Tibial nerve (tissue), 4 donors: ENCODE measurements at regions not wholly inside any gene's neighbourhood (a gene's known extent, or its start where the extent isn't known, plus 50 kb on each side); places are given as distances from the start of the nearest gene placed in this dataset.

Experiments
- DNase-seq, 2 donors: peaks; one replicate each; pipeline ENCODE4 v3.0.0-alpha.2; 2019; ENCODE audit warnings: low spot score in 2 of 2
- H3K27ac ChIP-seq, 4 donors: fragments of 200-600 bp; sonication (generic) in 3 of 4; one replicate each; pipeline ENCODE4 v1.5.1; 2017 to 2019; ENCODE audit warnings: mild to moderate bottlenecking in 1 of 4
- H3K27me3 ChIP-seq, 2 donors: fragments of 200-600 bp; sonication (generic) in 1 of 2; one replicate each; pipeline versions ENCODE4 v1.5.1 to v1.6.0; 2017 to 2019
- H3K36me3 ChIP-seq, 3 donors: fragments of 200-600 bp; sonication (generic); one replicate each; pipeline ENCODE4 v1.5.1; 2018 to 2019
- H3K4me1 ChIP-seq, 4 donors: fragments of 200-600 bp; sonication (generic) in 3 of 4; one replicate each; pipeline ENCODE4 v1.5.1; 2017 to 2019
- H3K4me3 ChIP-seq, 4 donors: fragments of 200-600 bp; sonication (generic) in 3 of 4; one replicate each; pipeline ENCODE4 v1.5.1; 2017 to 2019; ENCODE audit warnings: mild to moderate bottlenecking in 1 of 4, moderate library complexity in 1 of 4
- H3K9me3 ChIP-seq, 4 donors: fragments of 200-600 bp; sonication (generic) in 3 of 4; one replicate each; pipeline ENCODE4 v1.5.1; 2017 to 2019
- CTCF ChIP-seq, 5 experiments: fragments of 200-600 bp in 3 of 5; fragments of 450-650 bp in 2 of 5; sonication (generic) in 3 of 5; IDR thresholded peaks; one replicate each; pipeline ENCODE4 v1.5.1; 2016 to 2019; ENCODE audit warnings: antibody characterized with exemption in 5 of 5, mild to moderate bottlenecking in 3 of 5, moderate library complexity in 2 of 5
- EP300 ChIP-seq, 2 donors: sonication (generic); formaldehyde crosslinking; IDR thresholded peaks; one replicate each; pipeline ENCODE4 v1.6.1; 2017; ENCODE audit warnings: antibody characterized with exemption in 2 of 2, mild to moderate bottlenecking in 1 of 2
- POLR2A ChIP-seq, 2 donors: fragments of 450-650 bp; IDR thresholded peaks; one replicate each; pipeline ENCODE4 v1.6.1; 2017; ENCODE audit warnings: antibody characterized with exemption in 2 of 2, mild to moderate bottlenecking in 2 of 2, moderate library complexity in 2 of 2
- WGBS, 2 donors: methylation state at CpG; one replicate each; pipeline ENCODE4 v1.1.5; 2018; 5-methylcytosine and 5-hydroxymethylcytosine counted together

GRCh38 chr1:198075296-198075695 lies 81.5 kb upstream of the NEK7 start:
- H3K4me3 ChIP-seq, result no peak overlapping the region
- H3K27ac ChIP-seq, result no peak overlapping the region
- 58 to 76% methylated on average over 4 of the region's 4 CpGs for WGBS, 2 donors
- no peak for DNase-seq
- no peaks in the 10 kb centered on the region for H3K27me3 ChIP-seq
- TF ChIP-seq POLR2A (IDR thresholded peaks at IDR 0.05) (no peak), CTCF (IDR thresholded peaks at IDR 0.05) (no peak), EP300 (IDR thresholded peaks at IDR 0.05) (no peak)
- H3K9me3 ChIP-seq, result no peaks in the 10 kb centered on the region
- no peaks in the 10 kb centered on the region for H3K4me1 ChIP-seq
- no peaks in the 10 kb centered on the region for H3K36me3 ChIP-seq

GRCh38 chr1:198079432-198079951 lies 77.3 kb upstream of the NEK7 start:
- no peaks in the 10 kb centered on the region for H3K27me3 ChIP-seq
- H3K4me3 ChIP-seq, result no peak overlapping the region
- H3K9me3 ChIP-seq, result no peaks in the 10 kb centered on the region
- H3K36me3 ChIP-seq, result no peaks in the 10 kb centered on the region
- no peaks in the 10 kb centered on the region for H3K4me1 ChIP-seq
- 64 to 85% methylated on average over 1 of the region's 1 CpG for WGBS, 2 donors
- TF ChIP-seq POLR2A (IDR thresholded peaks at IDR 0.05) (no peak), CTCF (IDR thresholded peaks at IDR 0.05) (no peak), EP300 (IDR thresholded peaks at IDR 0.05) (no peak)
- no peak overlapping the region for H3K27ac ChIP-seq
- no peak for DNase-seq

- Histone ChIP-seq H3K36me3 (no peaks in the 10 kb centered on the region), H3K9me3 (no peaks in the 10 kb centered on the region), H3K4me1 (no peaks in the 10 kb centered on the region), H3K4me3 (no peak overlapping the region), H3K27ac (no peak overlapping the region), H3K27me3 (no peaks in the 10 kb centered on the region)
- DNase-seq, result no peak
- WGBS, 2 donors, result 73 to 76% methylated on average over 3 of the region's 3 CpGs
- no peak for TF ChIP-seq CTCF (IDR thresholded peaks at IDR 0.05)
- TF ChIP-seq POLR2A (IDR thresholded peaks at IDR 0.05), result no peak
- TF ChIP-seq EP300 (IDR thresholded peaks at IDR 0.05), result no peak
Observed at GRCh38 chr1:198082576-198082975, 74.2 kb upstream of the NEK7 start.

- no peak for DNase-seq
- Histone ChIP-seq H3K4me1 (no peaks in the 10 kb centered on the region), H3K36me3 (no peaks in the 10 kb centered on the region), H3K9me3 (no peaks in the 10 kb centered on the region), H3K27me3 (no peaks in the 10 kb centered on the region), H3K4me3 (no peak overlapping the region), H3K27ac (no peak overlapping the region)
- no peak for TF ChIP-seq CTCF (IDR thresholded peaks at IDR 0.05)
- no peak for TF ChIP-seq EP300 (IDR thresholded peaks at IDR 0.05)
- TF ChIP-seq POLR2A (IDR thresholded peaks at IDR 0.05), result no peak
- 84 to 85% methylated on average over 2 of the region's 2 CpGs for WGBS, 2 donors
Observed at GRCh38 chr1:198083549-198083948, 73.2 kb upstream of the NEK7 start.

- Histone ChIP-seq H3K36me3 (no peaks in the 10 kb centered on the region), H3K27me3 (no peaks in the 10 kb centered on the region), H3K4me3 (no peak overlapping the region), H3K9me3 (no peaks in the 10 kb centered on the region), H3K27ac (no peak overlapping the region), H3K4me1 (no peaks in the 10 kb centered on the region)
- WGBS, 2 donors, result 77 to 88% methylated on average over 5 of the region's 5 CpGs
- DNase-seq, result no peak
- no peak for TF ChIP-seq POLR2A (IDR thresholded peaks at IDR 0.05)
- no peak for TF ChIP-seq EP300 (IDR thresholded peaks at IDR 0.05)
- no peak for TF ChIP-seq CTCF (IDR thresholded peaks at IDR 0.05)
Observed at GRCh38 chr1:198084241-198084908, 72.4 kb upstream of the NEK7 start.
